Esophagus muscularis mucosa (tissue), 4 donors: ENCODE measurements at regions not wholly inside any gene's neighbourhood (a gene's known extent, or its start where the extent isn't known, plus 50 kb on each side); places are given as distances from the start of the nearest gene placed in this dataset.

ENCODE experiments used
- EP300 ChIP-seq: sonication (generic); formaldehyde crosslinking; IDR thresholded peaks from one replicate; pipeline ENCODE4 v1.6.1; 2017; ENCODE audit warnings: antibody characterized with exemption
- POLR2A ChIP-seq: fragments of 450-650 bp; IDR thresholded peaks from one replicate; pipeline ENCODE4 v1.6.1; 2017; ENCODE audit warnings: antibody characterized with exemption, moderate library complexity, mild to moderate bottlenecking, low read depth
- POLR2AphosphoS5 ChIP-seq, 2 donors: sonication (generic); formaldehyde crosslinking; IDR thresholded peaks; one replicate each; pipeline ENCODE4 v1.6.1; 2017; ENCODE audit warnings: antibody characterized with exemption in 2 of 2
- TF ChIP-seq, protein P1 (sequence below), 3 experiments: fragments of 200-600 bp in 2 of 3; fragments of 450-650 bp in 1 of 3; sonication (generic) in 2 of 3; IDR thresholded peaks; one replicate each; pipeline ENCODE4 v1.5.1; 2017 to 2019; ENCODE audit warnings: antibody characterized with exemption in 3 of 3, mild to moderate bottlenecking in 2 of 3, moderate library complexity in 1 of 3

GRCh38 chr20:60474385-60474910, 516.2 kb downstream of the CDH26 start:
- TF ChIP-seq, protein P1, sequence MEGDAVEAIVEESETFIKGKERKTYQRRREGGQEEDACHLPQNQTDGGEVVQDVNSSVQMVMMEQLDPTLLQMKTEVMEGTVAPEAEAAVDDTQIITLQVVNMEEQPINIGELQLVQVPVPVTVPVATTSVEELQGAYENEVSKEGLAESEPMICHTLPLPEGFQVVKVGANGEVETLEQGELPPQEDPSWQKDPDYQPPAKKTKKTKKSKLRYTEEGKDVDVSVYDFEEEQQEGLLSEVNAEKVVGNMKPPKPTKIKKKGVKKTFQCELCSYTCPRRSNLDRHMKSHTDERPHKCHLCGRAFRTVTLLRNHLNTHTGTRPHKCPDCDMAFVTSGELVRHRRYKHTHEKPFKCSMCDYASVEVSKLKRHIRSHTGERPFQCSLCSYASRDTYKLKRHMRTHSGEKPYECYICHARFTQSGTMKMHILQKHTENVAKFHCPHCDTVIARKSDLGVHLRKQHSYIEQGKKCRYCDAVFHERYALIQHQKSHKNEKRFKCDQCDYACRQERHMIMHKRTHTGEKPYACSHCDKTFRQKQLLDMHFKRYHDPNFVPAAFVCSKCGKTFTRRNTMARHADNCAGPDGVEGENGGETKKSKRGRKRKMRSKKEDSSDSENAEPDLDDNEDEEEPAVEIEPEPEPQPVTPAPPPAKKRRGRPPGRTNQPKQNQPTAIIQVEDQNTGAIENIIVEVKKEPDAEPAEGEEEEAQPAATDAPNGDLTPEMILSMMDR (IDR thresholded peaks at IDR 0.05) = no peak
- TF ChIP-seq POLR2A (no peak), POLR2AphosphoS5 (IDR thresholded peaks at IDR 0.05) (no peak), EP300 (no peak)
